ENCODE measurements at regions not wholly inside any gene's neighbourhood (a gene's known extent, or its start where the extent isn't known, plus 50 kb on each side); places are given as distances from the start of the nearest gene placed in this dataset.

DNA sequence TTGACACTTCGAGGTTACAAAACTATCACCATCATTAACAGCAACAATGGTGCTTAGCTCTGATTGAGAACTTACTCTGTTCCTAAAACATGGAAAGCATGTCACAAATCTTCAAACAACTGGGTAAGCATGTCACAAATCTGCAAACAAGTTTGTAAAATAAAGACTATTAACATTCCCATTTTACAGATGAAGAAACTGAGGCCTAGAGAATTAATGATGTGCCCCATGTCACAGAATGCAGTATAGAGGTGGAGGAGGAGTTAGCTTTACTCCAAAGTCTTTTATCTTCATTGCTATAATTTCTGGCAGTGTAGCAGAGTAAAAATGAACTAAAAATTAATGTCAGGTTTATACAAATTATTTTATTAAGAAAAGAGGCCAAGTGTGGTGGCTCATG is 73.4 kb downstream of the NR2F2 start:
- TF ChIP-seq BHLHE40 (IDR thresholded peaks at IDR 0.05; ENCODE audit: borderline replicate concordance), result no peak
- TF ChIP-seq FOXK2 (IDR thresholded peaks at IDR 0.05), result no peak
- no peak for TF ChIP-seq CTBP1 (IDR thresholded peaks at IDR 0.05; ENCODE audit: borderline replicate concordance)

All from HEK293T (cell line).